HepG2 (cell line): ENCODE measurements at regions not wholly inside any gene's neighbourhood (a gene's known extent, or its start where the extent isn't known, plus 50 kb on each side); places are given as distances from the start of the nearest gene placed in this dataset.

Experiments used
- BRD4 ChIP-seq: sonication (generic); formaldehyde crosslinking; IDR thresholded peaks from 2 replicates; pipeline ENCODE4 v1.4.0; 2020; ENCODE audit warnings: missing genetic modification reagents
- CHCHD3 ChIP-seq: sonication (generic); formaldehyde crosslinking; IDR thresholded peaks from 2 replicates; pipeline ENCODE4 v1.8.0; 2022; ENCODE audit warnings: mild to moderate bottlenecking, missing genetic modification reagents, moderate library complexity
- EZH2 ChIP-seq: conservative IDR thresholded peaks from 2 replicates; pipeline ENCODE4 v1.6.1; 2012; ENCODE audit warnings: mild to moderate bottlenecking, low read depth, low read length, moderate library complexity
- GABPA ChIP-seq, 2 experiments: IDR thresholded peaks; 2 replicates each; pipeline ENCODE4 v1.6.1; 2011 to 2016; ENCODE audit warnings: low read depth in 2 of 2, low read length in 1 of 2, missing biosample characterization in 1 of 2, missing genetic modification characterization in 1 of 2
- POLR2AphosphoS5 ChIP-seq: IDR thresholded peaks from 2 replicates; pipeline ENCODE4 v1.6.1; 2012; ENCODE audit warnings: low read depth, low read length
- REST ChIP-seq, 2 experiments: IDR thresholded peaks; 2 replicates each; pipeline ENCODE4 v1.6.1; 2011 to 2012; ENCODE audit warnings: low read length in 2 of 2, borderline replicate concordance in 1 of 2, low read depth in 1 of 2, mild to moderate bottlenecking in 1 of 2, moderate library complexity in 1 of 2
- STAT6 ChIP-seq: sonication (generic); formaldehyde crosslinking; IDR thresholded peaks from 2 replicates; pipeline ENCODE4 v1.4.0; 2020; ENCODE audit warnings: missing genetic modification reagents, mild to moderate bottlenecking, borderline replicate concordance
- TAF1 ChIP-seq: sonication (generic); formaldehyde crosslinking; IDR thresholded peaks from 2 replicates; pipeline ENCODE4 v1.4.0; 2020; ENCODE audit warnings: missing genetic modification reagents
- ZNF264 ChIP-seq: sonication (generic); formaldehyde crosslinking; IDR thresholded peaks from 2 replicates; pipeline ENCODE4 v1.4.0; 2020; ENCODE audit warnings: missing genetic modification reagents
- ZNF354B ChIP-seq: sonication (generic); formaldehyde crosslinking; IDR thresholded peaks from 2 replicates; pipeline ENCODE4 v1.8.0; 2022; ENCODE audit warnings: mild to moderate bottlenecking, missing genetic modification reagents
- TF ChIP-seq, protein P1 (sequence below): sonication (generic); formaldehyde crosslinking; IDR thresholded peaks from 2 replicates; pipeline ENCODE4 v1.8.1; 2022; ENCODE audit warnings: low read depth, mild to moderate bottlenecking, missing genetic modification reagents
- TF ChIP-seq, protein P2 (sequence below): sonication (generic); formaldehyde crosslinking; IDR thresholded peaks from 2 replicates; pipeline ENCODE4 v1.5.0; 2020; ENCODE audit warnings: mild to moderate bottlenecking, missing genetic modification reagents, moderate library complexity

DNA sequence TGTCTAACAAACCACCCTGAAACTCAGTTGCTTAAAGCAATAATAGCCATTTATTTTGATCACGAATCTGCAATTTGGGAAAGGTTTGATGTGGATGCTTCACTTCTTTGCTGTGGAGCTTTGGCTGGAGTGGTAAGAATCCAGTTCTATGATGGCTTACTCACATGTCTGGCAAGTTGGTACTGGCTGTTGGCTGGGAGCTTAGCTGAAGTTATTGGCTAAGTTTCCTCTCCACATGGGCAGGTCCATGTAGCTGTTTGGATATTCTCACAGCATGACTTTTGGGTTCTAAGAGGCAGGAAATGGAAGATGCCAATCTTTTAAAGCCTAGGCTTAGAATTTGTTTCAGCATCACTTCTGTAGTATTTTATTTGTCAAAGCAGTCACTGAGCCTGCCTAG is 277.6 kb upstream of the NRP1 start:
- TF ChIP-seq STAT6 (CRISPR knock-in tag) (no peak), TAF1 (CRISPR knock-in tag) (no peak), BRD4 (CRISPR knock-in tag) (no peak), ZNF264 (CRISPR knock-in tag) (no peak), REST (IDR thresholded peaks at IDR 0.05; ENCODE audit: borderline replicate concordance in 1 of 2, low read depth in 1 of 2, low read length in 2 of 2) (no peak), GABPA (IDR thresholded peaks at IDR 0.05; ENCODE audit: low read depth, low read length) (no peak), GABPA (CRISPR knock-in tag; IDR thresholded peaks at IDR 0.05; ENCODE audit: low read depth) (no peak), POLR2AphosphoS5 (no peak), EZH2 (no peak), CHCHD3 (no peak), ZNF354B (CRISPR knock-in tag) (no peak)
- TF ChIP-seq, protein P1, sequence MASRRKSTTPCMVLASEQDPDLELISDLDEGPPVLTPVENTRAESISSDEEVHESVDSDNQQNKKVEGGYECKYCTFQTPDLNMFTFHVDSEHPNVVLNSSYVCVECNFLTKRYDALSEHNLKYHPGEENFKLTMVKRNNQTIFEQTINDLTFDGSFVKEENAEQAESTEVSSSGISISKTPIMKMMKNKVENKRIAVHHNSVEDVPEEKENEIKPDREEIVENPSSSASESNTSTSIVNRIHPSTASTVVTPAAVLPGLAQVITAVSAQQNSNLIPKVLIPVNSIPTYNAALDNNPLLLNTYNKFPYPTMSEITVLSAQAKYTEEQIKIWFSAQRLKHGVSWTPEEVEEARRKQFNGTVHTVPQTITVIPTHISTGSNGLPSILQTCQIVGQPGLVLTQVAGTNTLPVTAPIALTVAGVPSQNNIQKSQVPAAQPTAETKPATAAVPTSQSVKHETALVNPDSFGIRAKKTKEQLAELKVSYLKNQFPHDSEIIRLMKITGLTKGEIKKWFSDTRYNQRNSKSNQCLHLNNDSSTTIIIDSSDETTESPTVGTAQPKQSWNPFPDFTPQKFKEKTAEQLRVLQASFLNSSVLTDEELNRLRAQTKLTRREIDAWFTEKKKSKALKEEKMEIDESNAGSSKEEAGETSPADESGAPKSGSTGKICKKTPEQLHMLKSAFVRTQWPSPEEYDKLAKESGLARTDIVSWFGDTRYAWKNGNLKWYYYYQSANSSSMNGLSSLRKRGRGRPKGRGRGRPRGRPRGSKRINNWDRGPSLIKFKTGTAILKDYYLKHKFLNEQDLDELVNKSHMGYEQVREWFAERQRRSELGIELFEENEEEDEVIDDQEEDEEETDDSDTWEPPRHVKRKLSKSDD (CRISPR knock-in tag): no peak
- TF ChIP-seq, protein P2, sequence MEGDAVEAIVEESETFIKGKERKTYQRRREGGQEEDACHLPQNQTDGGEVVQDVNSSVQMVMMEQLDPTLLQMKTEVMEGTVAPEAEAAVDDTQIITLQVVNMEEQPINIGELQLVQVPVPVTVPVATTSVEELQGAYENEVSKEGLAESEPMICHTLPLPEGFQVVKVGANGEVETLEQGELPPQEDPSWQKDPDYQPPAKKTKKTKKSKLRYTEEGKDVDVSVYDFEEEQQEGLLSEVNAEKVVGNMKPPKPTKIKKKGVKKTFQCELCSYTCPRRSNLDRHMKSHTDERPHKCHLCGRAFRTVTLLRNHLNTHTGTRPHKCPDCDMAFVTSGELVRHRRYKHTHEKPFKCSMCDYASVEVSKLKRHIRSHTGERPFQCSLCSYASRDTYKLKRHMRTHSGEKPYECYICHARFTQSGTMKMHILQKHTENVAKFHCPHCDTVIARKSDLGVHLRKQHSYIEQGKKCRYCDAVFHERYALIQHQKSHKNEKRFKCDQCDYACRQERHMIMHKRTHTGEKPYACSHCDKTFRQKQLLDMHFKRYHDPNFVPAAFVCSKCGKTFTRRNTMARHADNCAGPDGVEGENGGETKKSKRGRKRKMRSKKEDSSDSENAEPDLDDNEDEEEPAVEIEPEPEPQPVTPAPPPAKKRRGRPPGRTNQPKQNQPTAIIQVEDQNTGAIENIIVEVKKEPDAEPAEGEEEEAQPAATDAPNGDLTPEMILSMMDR: no peak
